HG03520 (cell line): ENCODE measurements at regions not wholly inside any gene's neighbourhood (a gene's known extent, or its start where the extent isn't known, plus 50 kb on each side); places are given as distances from the start of the nearest gene placed in this dataset.
A peak's percentile ranks its signal among the peaks of the same experiment; 100 is the strongest.

Experiments used
- ATAC-seq: cut with Tn5 transposase; IDR thresholded peaks from one replicate; pipeline ENCODE4 v1.9.1; 2021; ENCODE audit warnings: mild to moderate bottlenecking, moderate library complexity; ENCODE audit not compliant: unreplicated experiment

GRCh38 chr6:140320081-140321080, 945.9 kb upstream of the CITED2 start:
- no peak for ATAC-seq

- ATAC-seq: no peak
These were observed 944.8 kb upstream of the CITED2 start for GRCh38 chr6:140319209-140319608.

- ATAC-seq: no peak
These were observed 944.0 kb upstream of the CITED2 start for GRCh38 chr6:140318408-140318807.

GRCh38 chr6:140317950-140318349, 943.5 kb upstream of the CITED2 start:
- ATAC-seq: no peak

- no peak for ATAC-seq
These were observed 942.5 kb upstream of the CITED2 start for GRCh38 chr6:140316966-140317365.

- no peak for ATAC-seq
These were observed 940.2 kb upstream of the CITED2 start for GRCh38 chr6:140314682-140315081.

- no peak for ATAC-seq
These were observed 936.7 kb upstream of the CITED2 start for GRCh38 chr6:140311146-140311545.

GRCh38 chr6:140303218-140303949, 928.9 kb upstream of the CITED2 start:
- ATAC-seq: no peak

- no peak for ATAC-seq
These were observed 925.9 kb upstream of the CITED2 start for GRCh38 chr6:140300331-140300730.

- no peak for ATAC-seq
These were observed 914.7 kb upstream of the CITED2 start for GRCh38 chr6:140289186-140289585.

GRCh38 chr6:140285998-140286690, 911.7 kb upstream of the CITED2 start:
- no peak for ATAC-seq

GRCh38 chr6:140285471-140285870, 911.0 kb upstream of the CITED2 start:
- no peak for ATAC-seq

GRCh38 chr6:140284871-140285270, 910.4 kb upstream of the CITED2 start:
- no peak for ATAC-seq

- ATAC-seq: no peak
These were observed 908.7 kb upstream of the CITED2 start for GRCh38 chr6:140283197-140283596.

GRCh38 chr6:140281767-140282166, 907.3 kb upstream of the CITED2 start:
- ATAC-seq: no peak

- ATAC-seq: no peak
These were observed 906.8 kb upstream of the CITED2 start for GRCh38 chr6:140281236-140281635.

GRCh38 chr6:140276719-140277118, 902.3 kb upstream of the CITED2 start:
- no peak for ATAC-seq

- no peak for ATAC-seq
These were observed 901.7 kb upstream of the CITED2 start for GRCh38 chr6:140276133-140276532.

GRCh38 chr6:140275725-140276124, 901.3 kb upstream of the CITED2 start:
- ATAC-seq: no peak

GRCh38 chr6:140274548-140274947, 900.1 kb upstream of the CITED2 start:
- no peak for ATAC-seq

GRCh38 chr6:140271759-140272377, 897.4 kb upstream of the CITED2 start:
- ATAC-seq: peak; percentile 99
